ENCODE measurements at regions not wholly inside any gene's neighbourhood (a gene's known extent, or its start where the extent isn't known, plus 50 kb on each side); places are given as distances from the start of the nearest gene placed in this dataset.

DNA sequence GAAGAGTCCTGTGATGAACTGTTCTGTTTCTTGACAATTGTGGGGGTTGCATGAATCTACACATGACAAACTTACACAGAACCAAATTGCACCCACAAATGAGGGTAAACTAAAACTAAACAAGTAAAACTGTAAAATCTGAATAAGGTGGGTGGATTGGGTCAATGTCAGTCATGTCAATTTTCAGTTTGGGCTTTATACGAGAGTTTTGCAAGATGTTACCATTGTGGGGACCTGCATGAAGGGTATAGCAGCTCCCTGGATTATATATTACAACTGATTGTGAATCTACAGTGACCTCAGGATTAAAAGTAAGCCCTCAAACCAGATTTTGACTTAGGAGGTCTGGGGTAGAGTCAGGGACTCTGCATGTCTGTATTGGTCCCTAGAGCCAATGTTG, 101.5 kb upstream of the LHX5 start:
- no peaks in the 10 kb centered on the region for H3K36me3 ChIP-seq (ENCODE audit: control insufficient read depth in 2 of 2, insufficient read depth in 1 of 2, low read length in 2 of 2)
- H3K4me1 ChIP-seq (ENCODE audit: control insufficient read depth, insufficient read depth, low read length), result no peaks in the 10 kb centered on the region
- ChIA-PET CTCF (no interaction called here), POLR2A (no interaction called here)
- H3K4me3 ChIP-seq (ENCODE audit: low read depth, low read length), result no peak overlapping the region
- TF ChIP-seq, protein P1, sequence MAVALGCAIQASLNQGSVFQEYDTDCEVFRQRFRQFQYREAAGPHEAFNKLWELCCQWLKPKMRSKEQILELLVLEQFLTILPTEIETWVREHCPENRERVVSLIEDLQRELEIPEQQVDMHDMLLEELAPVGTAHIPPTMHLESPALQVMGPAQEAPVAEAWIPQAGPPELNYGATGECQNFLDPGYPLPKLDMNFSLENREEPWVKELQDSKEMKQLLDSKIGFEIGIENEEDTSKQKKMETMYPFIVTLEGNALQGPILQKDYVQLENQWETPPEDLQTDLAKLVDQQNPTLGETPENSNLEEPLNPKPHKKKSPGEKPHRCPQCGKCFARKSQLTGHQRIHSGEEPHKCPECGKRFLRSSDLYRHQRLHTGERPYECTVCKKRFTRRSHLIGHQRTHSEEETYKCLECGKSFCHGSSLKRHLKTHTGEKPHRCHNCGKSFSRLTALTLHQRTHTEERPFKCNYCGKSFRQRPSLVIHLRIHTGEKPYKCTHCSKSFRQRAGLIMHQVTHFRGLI (tag by site-specific recombination; IDR thresholded peaks at IDR 0.05), result no peak
- peak; percentile 95 for TF ChIP-seq ZNF529 (tag by site-specific recombination; IDR thresholded peaks at IDR 0.05; ENCODE audit: insufficient replicate concordance)
- H3K9me3 ChIP-seq (ENCODE audit: control insufficient read depth, insufficient read depth, low read depth, low read length), result no peaks in the 10 kb centered on the region
- no peak overlapping the region for H3K27ac ChIP-seq (ENCODE audit: extremely low read depth, low read depth, low read length)

DNA sequence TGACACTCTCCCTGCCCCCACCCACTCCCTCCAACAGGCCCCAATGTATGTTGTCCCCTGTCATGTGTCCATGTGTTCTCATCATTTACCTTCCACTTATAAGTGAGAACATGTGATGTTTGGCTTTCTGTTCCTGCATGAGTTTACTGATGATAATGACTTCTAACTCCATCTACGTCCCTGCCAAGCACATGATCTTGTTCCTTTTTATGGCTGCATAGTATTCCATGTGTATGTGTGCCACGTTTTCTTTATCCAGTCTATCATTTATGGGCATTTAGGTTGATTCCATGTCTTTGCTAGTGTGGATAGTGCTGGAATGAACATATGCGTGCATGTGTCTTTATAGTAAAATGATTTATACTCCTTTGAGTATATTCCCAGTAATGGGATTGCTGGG, 100.0 kb upstream of the LHX5 start:
- Histone ChIP-seq H3K9me3 (ENCODE audit: control insufficient read depth, insufficient read depth, low read depth, low read length) (no peaks in the 10 kb centered on the region), H3K36me3 (ENCODE audit: control insufficient read depth in 2 of 2, insufficient read depth in 1 of 2, low read length in 2 of 2) (no peaks in the 10 kb centered on the region), H3K4me3 (ENCODE audit: low read depth, low read length) (no peak overlapping the region), H3K4me1 (ENCODE audit: control insufficient read depth, insufficient read depth, low read length) (no peaks in the 10 kb centered on the region), H3K27ac (ENCODE audit: extremely low read depth, low read depth, low read length) (no peak overlapping the region)
- ChIA-PET POLR2A (no interaction called here), CTCF (no interaction called here)
- TF ChIP-seq ZNF132 (tag by site-specific recombination; IDR thresholded peaks at IDR 0.05; ENCODE audit: borderline replicate concordance), result no peak
- no peak for TF ChIP-seq ZNF596 (tag by site-specific recombination; IDR thresholded peaks at IDR 0.05)
- TF ChIP-seq, protein P2, sequence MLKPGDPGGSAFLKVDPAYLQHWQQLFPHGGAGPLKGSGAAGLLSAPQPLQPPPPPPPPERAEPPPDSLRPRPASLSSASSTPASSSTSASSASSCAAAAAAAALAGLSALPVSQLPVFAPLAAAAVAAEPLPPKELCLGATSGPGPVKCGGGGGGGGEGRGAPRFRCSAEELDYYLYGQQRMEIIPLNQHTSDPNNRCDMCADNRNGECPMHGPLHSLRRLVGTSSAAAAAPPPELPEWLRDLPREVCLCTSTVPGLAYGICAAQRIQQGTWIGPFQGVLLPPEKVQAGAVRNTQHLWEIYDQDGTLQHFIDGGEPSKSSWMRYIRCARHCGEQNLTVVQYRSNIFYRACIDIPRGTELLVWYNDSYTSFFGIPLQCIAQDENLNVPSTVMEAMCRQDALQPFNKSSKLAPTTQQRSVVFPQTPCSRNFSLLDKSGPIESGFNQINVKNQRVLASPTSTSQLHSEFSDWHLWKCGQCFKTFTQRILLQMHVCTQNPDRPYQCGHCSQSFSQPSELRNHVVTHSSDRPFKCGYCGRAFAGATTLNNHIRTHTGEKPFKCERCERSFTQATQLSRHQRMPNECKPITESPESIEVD (tag by site-specific recombination; IDR thresholded peaks at IDR 0.05), result no peak
- TF ChIP-seq ZNF146 (tag by site-specific recombination; IDR thresholded peaks at IDR 0.05), result peak; percentile 84

DNA sequence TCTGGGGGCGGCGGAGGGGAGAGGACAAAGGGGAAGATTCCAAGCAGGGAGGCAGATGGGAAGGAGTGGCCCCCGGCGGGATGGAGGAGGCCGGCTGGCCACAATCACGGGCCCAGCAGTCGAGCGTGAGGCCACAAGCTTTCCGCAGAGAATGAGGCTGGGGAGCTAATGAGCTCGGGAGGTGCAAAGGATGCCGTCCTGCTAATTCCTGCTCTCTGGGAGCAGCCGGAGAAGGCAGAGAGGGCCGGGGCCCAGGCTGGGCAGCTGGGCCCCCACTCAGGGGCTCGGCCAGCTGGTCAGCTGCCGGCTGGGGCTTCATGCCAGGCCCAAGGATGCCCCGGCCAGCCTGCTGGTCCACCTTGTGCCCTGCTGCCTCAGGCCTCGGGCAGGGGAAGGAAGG, 98.1 kb upstream of the LHX5 start:
- no peak overlapping the region for H3K27ac ChIP-seq (ENCODE audit: extremely low read depth, low read depth, low read length)
- H3K4me1 ChIP-seq (ENCODE audit: control insufficient read depth, insufficient read depth, low read length), result no peaks in the 10 kb centered on the region
- H3K9me3 ChIP-seq (ENCODE audit: control insufficient read depth, insufficient read depth, low read depth, low read length), result no peaks in the 10 kb centered on the region
- no peak for TF ChIP-seq ZNF157 (tag by site-specific recombination; IDR thresholded peaks at IDR 0.05)
- TF ChIP-seq, protein P3, sequence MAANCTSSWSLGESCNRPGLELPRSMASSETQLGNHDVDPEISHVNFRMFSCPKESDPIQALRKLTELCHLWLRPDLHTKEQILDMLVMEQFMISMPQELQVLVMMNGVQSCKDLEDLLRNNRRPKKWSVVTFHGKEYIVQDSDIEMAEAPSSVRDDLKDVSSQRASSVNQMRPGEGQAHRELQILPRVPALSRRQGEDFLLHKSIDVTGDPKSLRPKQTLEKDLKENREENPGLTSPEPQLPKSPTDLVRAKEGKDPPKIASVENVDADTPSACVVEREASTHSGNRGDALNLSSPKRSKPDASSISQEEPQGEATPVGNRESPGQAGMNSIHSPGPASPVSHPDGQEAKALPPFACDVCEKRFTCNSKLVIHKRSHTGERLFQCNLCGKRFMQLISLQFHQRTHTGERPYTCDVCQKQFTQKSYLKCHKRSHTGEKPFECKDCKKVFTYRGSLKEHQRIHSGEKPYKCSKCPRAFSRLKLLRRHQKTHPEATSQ (tag by site-specific recombination; IDR thresholded peaks at IDR 0.05), result no peak
- no peak for TF ChIP-seq ZNF670 (tag by site-specific recombination; IDR thresholded peaks at IDR 0.05; ENCODE audit: low read depth)
- POLR2A ChIA-PET, result no interaction called here
- H3K4me3 ChIP-seq (ENCODE audit: low read depth, low read length), result no peak overlapping the region
- CTCF ChIA-PET, result no interaction called here
- H3K36me3 ChIP-seq (ENCODE audit: control insufficient read depth in 2 of 2, insufficient read depth in 1 of 2, low read length in 2 of 2), result no peaks in the 10 kb centered on the region

DNA sequence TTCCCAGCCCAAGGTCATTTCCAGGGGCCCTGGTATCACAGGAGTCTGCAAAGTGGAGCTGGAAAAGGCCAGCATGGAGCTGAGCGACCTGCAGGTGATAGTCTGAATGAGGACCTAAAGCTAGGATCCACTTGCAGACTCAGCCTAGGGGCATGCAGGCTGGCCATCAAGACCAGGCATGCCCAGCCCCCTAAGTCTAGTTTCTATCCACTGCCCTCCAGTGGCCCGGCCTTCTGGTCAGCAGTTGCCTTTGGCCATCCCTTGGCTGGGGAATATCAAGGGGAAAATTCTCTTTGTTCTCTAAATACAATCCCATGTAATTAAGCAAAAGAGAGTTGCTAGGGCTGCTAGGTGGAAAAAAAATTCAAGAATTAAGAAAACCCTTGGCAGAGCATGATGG, 96.3 kb upstream of the LHX5 start:
- Histone ChIP-seq H3K36me3 (ENCODE audit: control insufficient read depth in 2 of 2, insufficient read depth in 1 of 2, low read length in 2 of 2) (no peaks in the 10 kb centered on the region), H3K4me3 (ENCODE audit: low read depth, low read length) (no peak overlapping the region), H3K27ac (ENCODE audit: extremely low read depth, low read depth, low read length) (no peak overlapping the region), H3K9me3 (ENCODE audit: control insufficient read depth, insufficient read depth, low read depth, low read length) (no peaks in the 10 kb centered on the region), H3K4me1 (ENCODE audit: control insufficient read depth, insufficient read depth, low read length) (no peaks in the 10 kb centered on the region)
- CTCF ChIA-PET, result no interaction called here
- POLR2A ChIA-PET, result no interaction called here
- TF ChIP-seq ZNF549 (tag by site-specific recombination; IDR thresholded peaks at IDR 0.05) (no peak), ZBTB48 (tag by site-specific recombination; IDR thresholded peaks at IDR 0.05) (no peak), ZNF623 (tag by site-specific recombination; IDR thresholded peaks at IDR 0.05) (no peak), ZNF221 (tag by site-specific recombination; IDR thresholded peaks at IDR 0.05; ENCODE audit: borderline replicate concordance) (no peak), ZXDB (tag by site-specific recombination; IDR thresholded peaks at IDR 0.05) (no peak), ZNF350 (tag by site-specific recombination; IDR thresholded peaks at IDR 0.05) (no peak), ZNF292 (tag by site-specific recombination; IDR thresholded peaks at IDR 0.05; ENCODE audit: borderline replicate concordance, low read depth) (no peak), ZNF677 (tag by site-specific recombination; IDR thresholded peaks at IDR 0.05) (no peak), ZNF133 (tag by site-specific recombination; IDR thresholded peaks at IDR 0.05) (no peak)
- TF ChIP-seq, protein P4, sequence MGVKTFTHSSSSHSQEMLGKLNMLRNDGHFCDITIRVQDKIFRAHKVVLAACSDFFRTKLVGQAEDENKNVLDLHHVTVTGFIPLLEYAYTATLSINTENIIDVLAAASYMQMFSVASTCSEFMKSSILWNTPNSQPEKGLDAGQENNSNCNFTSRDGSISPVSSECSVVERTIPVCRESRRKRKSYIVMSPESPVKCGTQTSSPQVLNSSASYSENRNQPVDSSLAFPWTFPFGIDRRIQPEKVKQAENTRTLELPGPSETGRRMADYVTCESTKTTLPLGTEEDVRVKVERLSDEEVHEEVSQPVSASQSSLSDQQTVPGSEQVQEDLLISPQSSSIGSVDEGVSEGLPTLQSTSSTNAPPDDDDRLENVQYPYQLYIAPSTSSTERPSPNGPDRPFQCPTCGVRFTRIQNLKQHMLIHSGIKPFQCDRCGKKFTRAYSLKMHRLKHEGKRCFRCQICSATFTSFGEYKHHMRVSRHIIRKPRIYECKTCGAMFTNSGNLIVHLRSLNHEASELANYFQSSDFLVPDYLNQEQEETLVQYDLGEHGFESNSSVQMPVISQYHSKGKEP (tag by site-specific recombination; IDR thresholded peaks at IDR 0.05), result no peak
- TF ChIP-seq, protein P5, sequence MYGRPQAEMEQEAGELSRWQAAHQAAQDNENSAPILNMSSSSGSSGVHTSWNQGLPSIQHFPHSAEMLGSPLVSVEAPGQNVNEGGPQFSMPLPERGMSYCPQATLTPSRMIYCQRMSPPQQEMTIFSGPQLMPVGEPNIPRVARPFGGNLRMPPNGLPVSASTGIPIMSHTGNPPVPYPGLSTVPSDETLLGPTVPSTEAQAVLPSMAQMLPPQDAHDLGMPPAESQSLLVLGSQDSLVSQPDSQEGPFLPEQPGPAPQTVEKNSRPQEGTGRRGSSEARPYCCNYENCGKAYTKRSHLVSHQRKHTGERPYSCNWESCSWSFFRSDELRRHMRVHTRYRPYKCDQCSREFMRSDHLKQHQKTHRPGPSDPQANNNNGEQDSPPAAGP (tag by site-specific recombination; IDR thresholded peaks at IDR 0.05), result no peak
- TF ChIP-seq, protein P6, sequence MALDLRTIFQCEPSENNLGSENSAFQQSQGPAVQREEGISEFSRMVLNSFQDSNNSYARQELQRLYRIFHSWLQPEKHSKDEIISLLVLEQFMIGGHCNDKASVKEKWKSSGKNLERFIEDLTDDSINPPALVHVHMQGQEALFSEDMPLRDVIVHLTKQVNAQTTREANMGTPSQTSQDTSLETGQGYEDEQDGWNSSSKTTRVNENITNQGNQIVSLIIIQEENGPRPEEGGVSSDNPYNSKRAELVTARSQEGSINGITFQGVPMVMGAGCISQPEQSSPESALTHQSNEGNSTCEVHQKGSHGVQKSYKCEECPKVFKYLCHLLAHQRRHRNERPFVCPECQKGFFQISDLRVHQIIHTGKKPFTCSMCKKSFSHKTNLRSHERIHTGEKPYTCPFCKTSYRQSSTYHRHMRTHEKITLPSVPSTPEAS (tag by site-specific recombination; IDR thresholded peaks at IDR 0.05), result no peak

Measured in HEK293 (cell line).